ENCODE measurements at regions not wholly inside any gene's neighbourhood (a gene's known extent, or its start where the extent isn't known, plus 50 kb on each side); places are given as distances from the start of the nearest gene placed in this dataset.

GRCh38 chrY:13756615-13757014, 52.9 kb downstream of the TMSB4Y start:
- DNase-seq (ENCODE audit: low spot score) (no peak), ATAC-seq (no peak)
- Mint-ChIP-seq H3K4me1 (peaks cover 18% of the 10 kb centered on the region), H3K27me3 (ENCODE audit: low read depth) (no peaks in the 10 kb centered on the region), H3K9me3 (no peaks in the 10 kb centered on the region), H3K4me3 (no peak overlapping the region), H3K27ac (no peak overlapping the region), H3K36me3 (peaks cover 34% of the 10 kb centered on the region)
- CTCF ChIA-PET, result no interaction called here
- POLR2A ChIA-PET, result no interaction called here
- TF ChIP-seq CTCF (IDR thresholded peaks at IDR 0.05) (no peak), ZNF671 (CRISPR knock-in tag; IDR thresholded peaks at IDR 0.05) (no peak), OVOL2 (CRISPR knock-in tag; IDR thresholded peaks at IDR 0.05; ENCODE audit: borderline replicate concordance) (no peak), PRRX2 (CRISPR knock-in tag; IDR thresholded peaks at IDR 0.05) (no peak), MLX (CRISPR knock-in tag; IDR thresholded peaks at IDR 0.05) (no peak), RELA (CRISPR knock-in tag; IDR thresholded peaks at IDR 0.05; ENCODE audit: borderline replicate concordance) (no peak), TP53 (CRISPR knock-in tag; IDR thresholded peaks at IDR 0.05) (no peak), USF2 (CRISPR knock-in tag; IDR thresholded peaks at IDR 0.05) (no peak)

GRCh38 chrY:13766040-13766439, 62.3 kb downstream of the TMSB4Y start:
- Mint-ChIP-seq H3K9me3 (no peaks in the 10 kb centered on the region), H3K27ac (no peak overlapping the region), H3K4me3 (no peak overlapping the region), H3K4me1 (peaks cover 7% of the 10 kb centered on the region), H3K36me3 (peaks cover 41% of the 10 kb centered on the region), H3K27me3 (ENCODE audit: low read depth) (no peaks in the 10 kb centered on the region)
- POLR2A ChIA-PET, result no interaction called here
- ATAC-seq (no peak), DNase-seq (ENCODE audit: low spot score) (no peak)
- no peak for TF ChIP-seq AFF4 (CRISPR knock-in tag; IDR thresholded peaks at IDR 0.05; ENCODE audit: borderline replicate concordance)
- no peak for TF ChIP-seq ARID4B (CRISPR knock-in tag; IDR thresholded peaks at IDR 0.05; ENCODE audit: borderline replicate concordance)
- TF ChIP-seq KAT7 (CRISPR knock-in tag; IDR thresholded peaks at IDR 0.05; ENCODE audit: borderline replicate concordance), result no peak
- CTCF ChIA-PET, result no interaction called here

Measured in WTC11 (cell line).